ENCODE measurements at regions not wholly inside any gene's neighbourhood (a gene's known extent, or its start where the extent isn't known, plus 50 kb on each side); places are given as distances from the start of the nearest gene placed in this dataset.

- no peaks in the 10 kb centered on the region for H3K4me1 Mint-ChIP-seq (ENCODE audit: low read depth in 2 of 2)
- no peaks in the 10 kb centered on the region for H3K9me3 Mint-ChIP-seq
- no peak overlapping the region for H3K27ac Mint-ChIP-seq
- ATAC-seq, result peak in 1 of 2 donors; percentile 62
- no peak for DNase-seq (ENCODE audit: low spot score)
- H3K4me3 Mint-ChIP-seq, result no peak overlapping the region
- no peaks in the 10 kb centered on the region for H3K27me3 Mint-ChIP-seq
- H3K36me3 Mint-ChIP-seq, result no peaks in the 10 kb centered on the region
These were observed 420.2 kb upstream of the CHST9 start for GRCh38 chr18:27605107-27605834.

- Mint-ChIP-seq H3K9me3 (no peaks in the 10 kb centered on the region), H3K4me3 (no peak overlapping the region), H3K27ac (no peak overlapping the region), H3K36me3 (no peaks in the 10 kb centered on the region), H3K4me1 (ENCODE audit: low read depth in 2 of 2) (no peaks in the 10 kb centered on the region), H3K27me3 (no peaks in the 10 kb centered on the region)
- DNase-seq (ENCODE audit: low spot score) (no peak), ATAC-seq (no peak)
These were observed 419.5 kb upstream of the CHST9 start for GRCh38 chr18:27604583-27604982.

DNA sequence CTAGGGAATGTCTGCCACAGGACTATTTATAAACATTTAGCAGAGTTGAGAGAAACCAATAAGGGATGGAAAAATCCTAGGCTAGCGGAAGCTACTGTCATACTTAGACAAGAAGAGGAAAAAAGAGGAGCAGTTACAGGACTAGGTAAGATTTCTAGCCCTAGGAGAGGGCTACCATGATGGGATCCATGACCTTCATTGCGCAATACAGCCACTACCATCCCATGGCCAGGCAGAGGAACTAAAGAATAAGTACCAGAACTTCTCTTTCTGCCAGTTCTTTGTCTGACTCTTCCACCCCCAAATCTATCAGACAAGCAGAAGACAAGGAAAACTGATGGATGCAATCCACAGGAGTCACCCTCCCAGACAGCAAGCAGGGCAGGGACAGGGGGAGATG lies 417.0 kb upstream of the CHST9 start:
- H3K4me1 Mint-ChIP-seq (ENCODE audit: low read depth in 2 of 2), result no peaks in the 10 kb centered on the region
- no peaks in the 10 kb centered on the region for H3K36me3 Mint-ChIP-seq
- ATAC-seq, result no peak
- no peak overlapping the region for H3K4me3 Mint-ChIP-seq
- no peaks in the 10 kb centered on the region for H3K9me3 Mint-ChIP-seq
- no peaks in the 10 kb centered on the region for H3K27me3 Mint-ChIP-seq
- H3K27ac Mint-ChIP-seq, result no peak overlapping the region
- DNase-seq (ENCODE audit: low spot score), result no peak

DNA sequence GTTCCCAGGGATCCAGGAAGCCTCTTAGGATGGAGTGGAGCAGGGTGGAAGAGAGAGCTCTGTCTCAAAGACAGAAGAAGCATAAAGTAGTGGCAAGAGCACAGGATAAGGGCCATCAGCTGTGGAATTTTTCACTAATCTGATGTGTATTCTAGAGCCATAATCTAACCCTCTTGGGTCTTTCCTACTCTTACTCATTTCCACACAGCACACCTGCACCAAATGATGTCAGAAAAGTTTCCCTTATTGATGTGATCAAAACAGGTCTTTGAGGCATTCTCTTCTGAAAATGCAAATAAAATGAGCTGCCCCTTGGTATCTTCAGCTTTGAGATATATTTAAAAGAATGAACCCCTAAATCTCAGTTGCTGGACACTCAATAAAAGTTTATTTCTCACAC lies 415.1 kb upstream of the CHST9 start:
- no peaks in the 10 kb centered on the region for H3K9me3 Mint-ChIP-seq
- H3K27me3 Mint-ChIP-seq, result no peaks in the 10 kb centered on the region
- no peak overlapping the region for H3K27ac Mint-ChIP-seq
- no peak overlapping the region for H3K4me3 Mint-ChIP-seq
- no peaks in the 10 kb centered on the region for H3K4me1 Mint-ChIP-seq (ENCODE audit: low read depth in 2 of 2)
- ATAC-seq, result no peak
- no peak for DNase-seq (ENCODE audit: low spot score)
- no peaks in the 10 kb centered on the region for H3K36me3 Mint-ChIP-seq

- ATAC-seq (no peak), DNase-seq (ENCODE audit: low spot score) (no peak)
- Mint-ChIP-seq H3K4me1 (ENCODE audit: low read depth in 2 of 2) (no peaks in the 10 kb centered on the region), H3K27me3 (no peaks in the 10 kb centered on the region), H3K4me3 (no peak overlapping the region), H3K9me3 (no peaks in the 10 kb centered on the region), H3K36me3 (no peaks in the 10 kb centered on the region), H3K27ac (no peak overlapping the region)
These were observed 414.2 kb upstream of the CHST9 start for GRCh38 chr18:27599202-27599829.

DNA sequence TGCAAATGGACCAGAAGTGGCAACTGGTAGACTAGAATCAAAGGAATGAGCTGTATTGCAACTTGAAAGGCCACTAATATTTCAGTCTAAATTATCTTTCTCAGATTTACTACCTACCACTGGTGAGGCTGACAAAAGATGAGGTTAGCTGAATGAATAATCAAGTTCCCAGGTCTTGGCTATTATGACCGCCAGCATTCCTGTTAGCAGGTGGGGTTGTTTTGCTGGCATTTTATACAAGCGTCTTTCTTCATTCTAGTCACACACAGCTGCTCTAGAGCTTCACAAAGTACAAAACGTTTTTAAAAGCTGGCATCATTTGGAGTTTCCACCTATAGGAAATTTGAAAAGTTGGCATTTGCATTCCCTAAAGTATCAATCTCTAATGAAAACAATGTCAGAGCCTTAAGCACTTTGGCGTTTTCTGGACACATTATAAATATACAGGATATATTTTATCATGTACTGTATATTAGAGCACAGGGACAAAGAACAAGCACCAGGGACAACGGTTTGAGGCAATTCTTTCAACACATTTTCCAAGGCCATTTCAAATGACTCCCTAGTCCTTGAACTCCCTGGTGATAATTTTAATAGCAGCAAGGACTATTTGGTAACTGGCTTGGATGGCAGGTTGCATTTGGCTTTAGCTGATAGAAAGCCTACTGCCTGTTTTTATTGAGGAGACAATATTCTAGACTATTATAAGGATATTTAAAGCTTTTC lies 410.2 kb upstream of the CHST9 start:
- H3K4me3 Mint-ChIP-seq, result no peak overlapping the region
- peaks cover 4% of the 10 kb centered on the region for H3K9me3 Mint-ChIP-seq
- H3K27ac Mint-ChIP-seq, result no peak overlapping the region
- no peaks in the 10 kb centered on the region for H3K4me1 Mint-ChIP-seq (ENCODE audit: low read depth in 2 of 2)
- DNase-seq (ENCODE audit: low spot score) (no peak), ATAC-seq (no peak)
- no peaks in the 10 kb centered on the region for H3K36me3 Mint-ChIP-seq
- no peaks in the 10 kb centered on the region for H3K27me3 Mint-ChIP-seq

- Mint-ChIP-seq H3K27me3 (no peaks in the 10 kb centered on the region), H3K9me3 (peaks cover 5% of the 10 kb centered on the region), H3K36me3 (no peaks in the 10 kb centered on the region), H3K4me3 (no peak overlapping the region), H3K27ac (no peak overlapping the region), H3K4me1 (ENCODE audit: low read depth in 2 of 2) (no peaks in the 10 kb centered on the region)
- no peak for DNase-seq (ENCODE audit: low spot score)
- no peak for ATAC-seq
These were observed 400.6 kb upstream of the CHST9 start for GRCh38 chr18:27585602-27586173.

DNA sequence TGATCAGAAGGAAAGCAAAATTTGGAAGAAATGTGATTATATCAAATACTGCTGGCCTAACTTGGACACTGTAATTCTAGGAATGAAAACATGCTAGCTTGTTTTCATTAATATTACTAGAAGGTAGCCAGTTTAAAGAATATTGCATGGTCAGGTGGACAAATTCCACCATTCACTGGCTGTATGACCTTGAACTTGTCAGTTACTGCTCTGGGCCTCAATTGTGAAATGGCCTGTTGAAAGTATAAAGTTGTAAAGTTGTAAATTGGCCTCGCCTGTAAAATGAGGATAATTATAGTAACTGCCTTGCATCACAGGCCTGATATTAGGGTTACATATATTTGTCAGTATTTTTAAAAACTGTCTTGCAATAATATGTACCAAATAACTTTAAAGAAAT lies 398.4 kb upstream of the CHST9 start:
- Mint-ChIP-seq H3K27me3 (no peaks in the 10 kb centered on the region), H3K27ac (no peak overlapping the region), H3K9me3 (peaks cover 5% of the 10 kb centered on the region), H3K36me3 (no peaks in the 10 kb centered on the region), H3K4me1 (ENCODE audit: low read depth in 2 of 2) (no peaks in the 10 kb centered on the region), H3K4me3 (no peak overlapping the region)
- DNase-seq (ENCODE audit: low spot score) (no peak), ATAC-seq (no peak)

DNA sequence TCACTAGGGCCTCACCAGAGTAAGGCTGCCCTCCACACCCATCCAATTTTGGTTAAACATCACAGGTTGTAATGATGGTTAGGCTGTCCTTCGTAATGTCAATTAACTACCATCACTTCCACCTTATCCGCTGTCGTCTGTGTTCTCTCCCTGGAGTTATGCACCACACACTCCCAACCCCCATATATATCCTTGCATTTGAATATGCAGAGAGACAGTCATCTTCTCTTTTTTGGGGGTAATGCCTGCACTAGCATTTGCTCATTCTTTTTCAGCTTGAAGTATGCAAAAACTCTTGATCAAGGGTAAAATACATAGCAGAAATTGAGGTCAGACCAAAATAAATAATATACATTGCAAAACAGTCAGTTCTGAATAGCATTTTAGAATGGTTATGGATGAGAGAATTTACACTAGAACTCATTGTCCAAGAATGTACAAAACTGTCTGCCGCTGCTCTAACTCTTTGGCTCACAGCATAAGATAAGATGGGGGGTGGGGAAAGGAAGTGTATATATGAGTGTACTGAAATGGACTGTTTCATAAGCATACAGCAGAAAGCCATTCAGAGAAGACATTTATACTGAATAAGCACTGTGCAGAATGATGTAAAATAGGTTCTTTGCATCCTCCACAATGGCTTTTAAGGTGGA lies 397.8 kb upstream of the CHST9 start:
- H3K4me1 Mint-ChIP-seq (ENCODE audit: low read depth in 2 of 2), result no peaks in the 10 kb centered on the region
- no peak for ATAC-seq
- H3K4me3 Mint-ChIP-seq, result no peak overlapping the region
- peaks cover 5% of the 10 kb centered on the region for H3K9me3 Mint-ChIP-seq
- H3K36me3 Mint-ChIP-seq, result no peaks in the 10 kb centered on the region
- H3K27me3 Mint-ChIP-seq, result no peaks in the 10 kb centered on the region
- H3K27ac Mint-ChIP-seq, result no peak overlapping the region
- DNase-seq (ENCODE audit: low spot score), result no peak

GRCh38 chr18:27581296-27581904 lies 396.3 kb upstream of the CHST9 start:
- Mint-ChIP-seq H3K9me3 (peaks cover 5% of the 10 kb centered on the region), H3K36me3 (no peaks in the 10 kb centered on the region), H3K27ac (no peak overlapping the region), H3K4me1 (ENCODE audit: low read depth in 2 of 2) (no peaks in the 10 kb centered on the region), H3K4me3 (no peak overlapping the region), H3K27me3 (no peaks in the 10 kb centered on the region)
- ATAC-seq (no peak), DNase-seq (ENCODE audit: low spot score) (no peak)

- ATAC-seq (no peak), DNase-seq (ENCODE audit: low spot score) (no peak)
- H3K27me3 Mint-ChIP-seq, result no peaks in the 10 kb centered on the region
- H3K36me3 Mint-ChIP-seq, result no peaks in the 10 kb centered on the region
- H3K9me3 Mint-ChIP-seq, result peaks cover 9% of the 10 kb centered on the region
- no peak overlapping the region for H3K4me3 Mint-ChIP-seq
- H3K27ac Mint-ChIP-seq, result no peak overlapping the region
- H3K4me1 Mint-ChIP-seq (ENCODE audit: low read depth in 2 of 2), result no peaks in the 10 kb centered on the region
These were observed 394.3 kb upstream of the CHST9 start for GRCh38 chr18:27579364-27579763.

DNA sequence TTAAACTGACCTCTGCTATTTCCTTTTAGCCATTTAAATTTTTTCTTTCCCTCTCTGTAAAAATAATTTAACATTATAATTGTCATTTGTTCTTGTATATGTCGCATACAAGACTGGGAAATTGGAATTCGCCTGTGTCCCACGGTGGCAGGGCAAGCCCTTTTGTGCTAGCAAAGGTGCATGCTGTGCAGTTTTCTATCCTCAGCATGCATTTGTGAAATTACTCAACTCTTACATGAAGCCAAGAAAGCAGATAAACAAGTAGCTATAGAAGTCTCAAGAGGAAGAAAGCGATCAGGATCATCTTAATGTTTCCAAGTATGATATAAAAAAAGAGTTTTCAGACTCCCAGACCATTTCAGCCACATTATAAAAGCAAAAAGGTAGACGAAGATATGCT lies 392.6 kb upstream of the CHST9 start:
- H3K27me3 Mint-ChIP-seq, result no peaks in the 10 kb centered on the region
- no peak overlapping the region for H3K4me3 Mint-ChIP-seq
- no peaks in the 10 kb centered on the region for H3K36me3 Mint-ChIP-seq
- H3K9me3 Mint-ChIP-seq, result peaks cover 9% of the 10 kb centered on the region
- no peak overlapping the region for H3K27ac Mint-ChIP-seq
- no peaks in the 10 kb centered on the region for H3K4me1 Mint-ChIP-seq (ENCODE audit: low read depth in 2 of 2)
- DNase-seq (ENCODE audit: low spot score) (no peak), ATAC-seq (no peak)

GRCh38 chr18:27577265-27577664 lies 392.2 kb upstream of the CHST9 start:
- ATAC-seq, result no peak
- Mint-ChIP-seq H3K27ac (no peak overlapping the region), H3K36me3 (no peaks in the 10 kb centered on the region), H3K4me3 (no peak overlapping the region), H3K9me3 (peaks cover 7% of the 10 kb centered on the region), H3K4me1 (ENCODE audit: low read depth in 2 of 2) (no peaks in the 10 kb centered on the region), H3K27me3 (no peaks in the 10 kb centered on the region)
- no peak for DNase-seq (ENCODE audit: low spot score)
